Choroid plexus epithelial cell (primary cell): ENCODE measurements at regions not wholly inside any gene's neighbourhood (a gene's known extent, or its start where the extent isn't known, plus 50 kb on each side); places are given as distances from the start of the nearest gene placed in this dataset.
"Not testable (repeated sequence)": the region's sequence is repeated elsewhere in the genome, so short reads cannot be mapped to it uniquely, and the experiment has no call there.

Experiments
- DNase-seq: peaks from one replicate; pipeline ENCODE4 v3.0.0-alpha.2; 2010; ENCODE audit warnings: low read depth
- H3K4me3 ChIP-seq: 2 replicates; pipeline ENCODE4 v1.5.1; 2011; ENCODE audit warnings: low read depth, mild to moderate bottlenecking, control low read depth, low read length, moderate library complexity
- CTCF ChIP-seq: conservative IDR thresholded peaks from 2 replicates; pipeline ENCODE4 v1.5.1; 2011; ENCODE audit warnings: low read depth, mild to moderate bottlenecking, control low read depth, inconsistent platforms, low read length, moderate library complexity

- no peak overlapping the region for H3K4me3 ChIP-seq
- TF ChIP-seq CTCF, result no peak
- no peak for DNase-seq
Measured at GRCh38 chr6:167686204-167686893, 140.4 kb upstream of the AFDN start.

GRCh38 chr6:167687116-167687725, 139.5 kb upstream of the AFDN start:
- no peak for DNase-seq
- no peak overlapping the region for H3K4me3 ChIP-seq
- no peak for TF ChIP-seq CTCF

- H3K4me3 ChIP-seq, result no peak overlapping the region
- TF ChIP-seq CTCF, result no peak
- DNase-seq, result no peak
Measured at GRCh38 chr6:167688123-167688522, 138.6 kb upstream of the AFDN start.

- H3K4me3 ChIP-seq, result no peak overlapping the region
- TF ChIP-seq CTCF, result no peak
- DNase-seq, result no peak
Measured at GRCh38 chr6:167689278-167689677, 137.4 kb upstream of the AFDN start.

- no peak for DNase-seq
- TF ChIP-seq CTCF, result no peak
- H3K4me3 ChIP-seq, result no peak overlapping the region
Measured at GRCh38 chr6:167689751-167690150, 137.0 kb upstream of the AFDN start.

GRCh38 chr6:167690167-167690922, 136.4 kb upstream of the AFDN start:
- H3K4me3 ChIP-seq, DNase-seq: not testable (repeated sequence)

- no peak for DNase-seq
- no peak for TF ChIP-seq CTCF
- no peak overlapping the region for H3K4me3 ChIP-seq
Measured at GRCh38 chr6:167690931-167691330, 135.8 kb upstream of the AFDN start.
